ENCODE measurements at regions not wholly inside any gene's neighbourhood (a gene's known extent, or its start where the extent isn't known, plus 50 kb on each side); places are given as distances from the start of the nearest gene placed in this dataset.
A peak's percentile ranks its signal among the peaks of the same experiment; 100 is the strongest.
"Not testable (repeated sequence)": the region's sequence is repeated elsewhere in the genome, so short reads cannot be mapped to it uniquely, and the experiment has no call there.

- intact Hi-C loops (cut with DNase I), result no loop called here
- DNase-seq (no peak), ATAC-seq (no peak)
Observed at GRCh38 chr1:68758666-68759209, 261.9 kb upstream of the DEPDC1 start.

- DNase-seq (no peak), ATAC-seq (no peak)
Observed at GRCh38 chr1:68767941-68768340, 271.1 kb upstream of the DEPDC1 start.

GRCh38 chr1:68770817-68771216 lies 273.9 kb upstream of the DEPDC1 start:
- no peak for DNase-seq
- intact Hi-C loops (cut with DNase I), result no loop called here
- ATAC-seq, result no peak

More at GRCh38 chr1:68767941-68768340, 271.1 kb upstream of the DEPDC1 start:
- intact Hi-C loops (cut with DNase I), result no loop called here

DNA sequence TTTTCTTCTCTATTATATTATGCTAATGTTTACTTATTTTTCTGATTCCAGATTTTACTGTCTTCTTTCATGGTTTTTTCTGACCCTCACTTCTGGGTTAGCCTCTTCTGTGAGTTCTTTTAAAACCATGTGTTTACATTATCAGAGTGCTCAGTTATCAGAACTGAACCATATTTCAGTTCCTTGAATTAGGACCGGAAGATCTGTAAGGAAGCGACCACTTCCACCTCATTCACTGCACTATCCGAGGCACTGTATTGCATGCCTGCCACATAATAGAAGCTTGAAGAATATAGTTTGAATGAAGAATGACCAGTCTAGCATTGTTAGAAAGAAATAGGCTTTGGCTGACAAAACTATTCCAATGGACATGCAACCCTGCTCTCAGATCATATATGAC lies 281.0 kb upstream of the DEPDC1 start:
- intact Hi-C loops (cut with DNase I), result no loop called here
- ATAC-seq, result no peak
- DNase-seq, result no peak

DNA sequence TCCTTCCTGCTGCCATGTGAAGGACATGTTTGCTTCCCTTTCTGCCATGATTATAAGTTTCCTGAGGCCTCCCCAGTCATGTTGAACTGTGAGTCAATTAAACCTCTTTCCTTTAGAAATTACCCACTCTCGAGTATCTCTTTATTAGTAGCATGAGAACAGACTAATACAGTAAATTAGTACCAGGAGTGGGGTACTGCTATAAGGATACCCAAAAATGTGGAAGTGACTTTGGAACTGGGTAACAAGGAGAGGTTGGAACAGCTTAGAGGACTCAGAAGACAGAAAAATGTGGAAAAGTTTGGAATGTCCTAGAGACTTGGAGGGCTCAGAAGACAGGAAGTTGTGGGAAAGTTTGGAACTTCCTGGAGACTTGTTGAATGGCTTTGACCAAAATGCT lies 283.0 kb upstream of the DEPDC1 start:
- ATAC-seq; intact Hi-C loops (cut with DNase I); DNase-seq: not testable (repeated sequence)

GRCh38 chr1:68780919-68781318 lies 284.0 kb upstream of the DEPDC1 start:
- no peak for DNase-seq
- intact Hi-C loops (cut with DNase I), result no loop called here
- ATAC-seq, result no peak

DNA sequence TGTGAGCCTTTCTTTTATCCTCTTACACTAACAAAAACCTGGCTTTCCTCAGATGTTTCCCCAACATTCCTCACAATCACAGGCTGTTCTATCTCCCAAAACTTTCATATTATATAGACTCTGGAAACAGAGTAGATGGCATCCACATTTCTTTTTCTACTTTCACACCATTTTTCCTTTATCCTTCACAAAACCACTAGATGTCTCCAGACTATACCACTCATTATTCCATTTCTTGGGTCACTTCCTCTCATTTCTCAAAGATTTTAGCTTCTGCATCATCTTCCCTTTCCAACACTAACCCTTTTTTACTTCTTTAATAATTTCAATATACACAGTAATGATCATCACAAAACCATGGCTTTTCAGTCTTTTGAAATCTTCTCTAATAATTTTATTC lies 286.0 kb upstream of the DEPDC1 start:
- ATAC-seq (no peak), DNase-seq (no peak)
- intact Hi-C loops (cut with DNase I), result no loop called here

DNA sequence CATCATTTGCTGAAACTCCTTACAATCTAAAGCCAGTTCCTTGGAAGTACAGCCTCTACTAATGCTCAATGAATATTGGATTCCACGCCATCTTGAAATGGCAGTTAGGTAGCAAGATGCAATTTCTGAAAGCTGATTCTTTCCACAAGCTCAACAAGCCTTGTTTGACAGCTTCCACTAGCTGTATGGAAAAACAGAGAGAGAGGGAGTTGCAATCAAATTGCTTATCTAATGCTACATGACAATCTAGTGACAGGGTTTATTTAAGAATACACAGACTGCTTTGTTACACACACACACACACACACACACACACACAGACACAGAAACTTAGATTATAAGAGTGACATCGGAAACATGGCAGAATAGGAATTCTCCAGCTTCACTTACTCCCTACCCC lies 288.4 kb upstream of the DEPDC1 start:
- DNase-seq (no peak), ATAC-seq (no peak)
- intact Hi-C loops (cut with DNase I), result no loop called here

DNA sequence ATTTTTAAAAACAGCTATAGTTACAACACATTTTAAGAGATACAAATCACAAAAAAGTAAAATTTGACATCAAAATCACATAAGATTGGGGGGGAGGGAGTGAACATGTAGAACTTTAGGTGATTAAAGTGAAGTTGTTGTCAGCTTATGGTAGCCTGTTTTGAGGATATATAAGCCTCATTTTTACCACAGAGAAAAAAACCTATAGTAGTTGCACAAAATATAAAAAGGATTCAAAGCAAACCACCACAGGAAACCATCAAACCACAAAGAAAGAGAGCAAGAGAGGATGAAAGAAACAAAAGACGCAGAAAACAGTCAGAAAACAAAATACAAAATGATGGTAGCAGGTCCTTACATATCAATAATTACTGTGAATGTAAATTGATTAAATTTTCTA lies 291.9 kb upstream of the DEPDC1 start:
- DNase-seq (no peak), ATAC-seq (no peak)
- intact Hi-C loops (cut with DNase I), result no loop called here

DNA sequence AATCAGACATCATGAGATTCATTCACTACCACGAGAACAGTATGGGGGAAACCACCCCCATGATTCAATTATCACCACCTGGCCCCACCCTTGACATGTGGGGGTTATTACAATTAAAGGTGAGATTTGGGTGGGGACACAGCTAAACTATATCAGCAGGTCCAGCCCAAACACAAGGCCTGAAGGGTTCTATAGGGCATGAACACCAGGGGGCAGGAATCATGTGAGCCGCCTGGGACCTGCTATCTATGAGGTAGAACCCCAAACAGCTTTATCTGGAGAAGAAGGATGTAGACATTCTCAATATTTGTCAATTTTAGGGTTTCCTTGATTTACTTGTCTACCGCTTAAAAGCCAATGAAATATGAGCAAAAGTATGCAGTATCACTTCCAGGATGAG lies 294.9 kb upstream of the DEPDC1 start:
- intact Hi-C loops (cut with DNase I), result no loop called here
- ATAC-seq (no peak), DNase-seq (no peak)

DNA sequence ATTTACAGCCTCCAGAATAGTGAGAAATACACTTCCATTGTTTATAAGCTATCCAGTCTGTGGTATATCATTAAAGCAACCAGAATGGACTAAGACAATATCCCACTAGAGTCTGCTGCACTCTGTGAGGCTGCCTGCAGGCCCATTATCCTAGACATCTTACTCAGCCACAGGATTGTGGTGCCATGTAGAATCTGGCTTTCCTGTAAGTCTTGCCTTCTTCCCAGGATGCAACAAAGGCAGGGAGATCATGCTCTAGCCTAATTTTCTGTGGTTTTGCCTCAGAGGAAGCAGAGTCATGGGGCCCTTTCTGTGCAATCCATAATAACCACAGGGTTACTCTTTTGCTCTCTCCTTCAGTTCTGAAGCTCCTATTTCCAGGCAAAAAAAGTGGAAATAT lies 299.1 kb upstream of the DEPDC1 start:
- ATAC-seq, result no peak
- no peak for DNase-seq
- intact Hi-C loops (cut with DNase I), result no loop called here

DNA sequence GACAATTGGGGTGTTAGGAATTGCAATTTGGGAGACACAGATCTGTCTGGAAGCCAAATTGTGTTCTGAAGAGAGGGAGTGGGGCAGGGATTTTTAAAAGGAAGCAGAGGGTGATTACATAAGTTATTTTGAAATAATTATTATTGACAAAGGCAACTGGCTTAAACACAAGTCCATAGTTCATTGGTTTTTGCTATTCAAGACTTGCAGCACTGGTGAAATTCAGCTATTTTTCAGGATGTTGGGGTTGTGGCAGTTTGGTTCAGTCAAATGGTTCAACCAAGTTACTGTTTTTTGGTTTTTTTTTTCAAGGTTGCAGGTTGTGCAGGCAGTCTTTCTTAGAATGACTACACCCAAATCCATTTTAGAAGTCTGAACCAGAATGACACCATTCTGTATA lies 300.0 kb upstream of the DEPDC1 start:
- ATAC-seq, result peak in 1 of 2 donors; percentile 23
- intact Hi-C loops (cut with DNase I), result no loop called here
- no peak for DNase-seq

DNA sequence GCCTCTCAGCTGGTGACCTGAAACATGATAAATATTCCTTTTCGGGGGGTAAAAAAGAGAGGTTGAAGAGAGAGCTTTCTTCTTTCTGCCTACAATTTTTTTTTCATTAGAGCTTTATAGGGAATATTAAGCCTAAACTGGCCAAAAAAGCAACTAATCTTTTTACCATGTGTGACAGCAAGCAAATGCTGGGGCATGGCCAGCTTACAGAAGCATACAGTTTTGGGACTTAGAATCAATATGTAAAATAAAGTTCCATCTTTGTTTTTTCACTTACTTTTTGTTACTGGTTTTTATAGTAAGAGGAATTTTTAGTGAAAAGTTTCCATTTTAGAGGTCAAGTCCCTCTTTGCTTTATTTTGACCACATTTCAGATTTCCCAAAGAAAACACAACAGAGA lies 301.2 kb upstream of the DEPDC1 start:
- DNase-seq (no peak), ATAC-seq (no peak)
- intact Hi-C loops (cut with DNase I), result no loop called here

- no peak for DNase-seq
- intact Hi-C loops (cut with DNase I), result no loop called here
- peak in 1 of 2 donors; percentile 61 for ATAC-seq
Observed at GRCh38 chr1:68799096-68799495, 302.2 kb upstream of the DEPDC1 start.

- intact Hi-C loops (cut with DNase I), result no loop called here
- no peak for DNase-seq
- no peak for ATAC-seq
Observed at GRCh38 chr1:68800182-68800581, 303.3 kb upstream of the DEPDC1 start.

DNA sequence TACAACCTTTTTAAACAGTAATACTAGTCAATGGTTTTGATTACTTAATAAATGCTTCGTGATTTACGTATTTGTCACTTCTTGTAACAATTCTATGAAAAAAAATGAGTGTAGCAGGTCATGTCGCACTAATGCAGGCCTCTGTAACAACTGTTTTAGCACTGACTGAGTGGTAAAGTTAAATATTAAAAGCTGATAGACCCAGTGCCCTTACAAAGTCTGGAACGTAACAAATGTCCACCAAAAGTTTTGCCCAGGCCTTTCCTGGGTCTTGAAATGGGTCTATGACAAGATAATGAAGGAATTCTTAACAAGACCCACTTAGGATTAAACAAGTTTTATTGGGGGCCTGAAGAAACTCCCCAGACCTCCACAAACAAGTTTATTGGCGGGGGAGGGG lies 304.6 kb upstream of the DEPDC1 start:
- intact Hi-C loops (cut with DNase I), result no loop called here
- ATAC-seq (no peak), DNase-seq (no peak)

- intact Hi-C loops (cut with DNase I), result no loop called here
Observed at GRCh38 chr1:68805097-68805641, 308.3 kb upstream of the DEPDC1 start.

GRCh38 chr1:68808351-68808750 lies 311.5 kb upstream of the DEPDC1 start:
- ATAC-seq (peak in 1 of 2 donors; percentile 41), DNase-seq (peak; percentile 27)
- intact Hi-C loops (cut with DNase I), result no loop called here

More at GRCh38 chr1:68805097-68805641, 308.3 kb upstream of the DEPDC1 start:
- DNase-seq (no peak), ATAC-seq (no peak)

- intact Hi-C loops (cut with DNase I), result no loop called here
- no peak for DNase-seq
- no peak for ATAC-seq
Observed at GRCh38 chr1:68811806-68812205, 314.9 kb upstream of the DEPDC1 start.

GRCh38 chr1:68812333-68812732 lies 315.5 kb upstream of the DEPDC1 start:
- no peak for ATAC-seq
- intact Hi-C loops (cut with DNase I), result no loop called here
- no peak for DNase-seq

- ATAC-seq (no peak), DNase-seq (no peak)
- intact Hi-C loops (cut with DNase I), result no loop called here
Observed at GRCh38 chr1:68814067-68814466, 317.2 kb upstream of the DEPDC1 start.

DNA sequence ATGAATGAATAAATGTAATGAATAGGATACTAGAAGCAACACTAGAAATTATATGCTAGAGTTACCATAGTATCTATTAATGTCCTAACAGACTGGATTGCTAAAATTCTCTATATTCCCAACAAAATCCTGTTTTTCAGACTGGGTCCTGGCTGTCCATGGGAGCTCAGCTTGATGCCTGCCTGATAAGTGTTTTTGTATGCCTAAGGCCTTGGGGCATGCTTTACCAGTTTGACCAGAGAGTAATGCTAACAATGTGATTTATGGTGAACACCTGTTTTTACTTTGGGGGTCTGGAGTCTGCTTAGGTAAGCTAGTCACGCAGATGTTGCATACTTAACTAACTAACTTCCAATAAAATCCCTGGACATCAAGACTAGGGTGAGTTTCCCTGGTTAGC lies 318.8 kb upstream of the DEPDC1 start:
- ATAC-seq (no peak), DNase-seq (no peak)
- intact Hi-C loops (cut with DNase I), result no loop called here
